ENCODE measurements at regions not wholly inside any gene's neighbourhood (a gene's known extent, or its start where the extent isn't known, plus 50 kb on each side); places are given as distances from the start of the nearest gene placed in this dataset.
A peak's percentile ranks its signal among the peaks of the same experiment; 100 is the strongest.

DNA sequence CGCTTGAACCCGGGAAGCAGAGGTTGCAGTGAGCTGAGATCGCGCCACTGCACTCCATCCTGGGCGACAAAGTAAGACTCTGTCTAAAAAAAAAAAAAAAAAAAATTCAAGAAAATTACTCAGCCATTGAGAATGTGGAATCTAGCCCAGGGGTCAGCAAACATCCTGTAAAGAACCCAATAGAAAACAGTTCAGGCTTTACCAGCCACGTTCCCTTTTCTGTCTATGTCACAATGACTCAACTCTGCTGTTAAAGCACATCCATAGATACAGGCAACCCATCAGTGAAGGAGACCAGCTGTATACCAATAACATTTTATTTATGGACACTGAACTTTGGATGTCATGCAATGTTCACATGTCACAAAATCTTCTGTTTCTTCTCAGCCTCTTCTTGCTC is 435.6 kb upstream of the GYPC start:
- DNase-seq, result peak; percentile 35
- BruUV-seq (replicated peaks), result no TSS peak
- CTCF ChIA-PET, result no interaction called here

GRCh38 chr2:126221506-126221905 is 434.5 kb upstream of the GYPC start:
- Histone ChIP-seq H3K9me2 (replicated peaks; ENCODE audit: low read length) (no peaks in the 10 kb centered on the region), H3K27me3 (ENCODE audit: low read length) (no peaks in the 10 kb centered on the region)
- no peak for ATAC-seq

More for the DNA sequence above, 435.6 kb upstream of the GYPC start:
- Histone ChIP-seq H3K36me3 (ENCODE audit: low read depth, low read length) (no peaks in the 10 kb centered on the region), H4K20me1 (ENCODE audit: low read length) (no peaks in the 10 kb centered on the region), H3K4me3 (ENCODE audit: low read length) (no peak overlapping the region), H3K27me3 (ENCODE audit: low read length) (no peaks in the 10 kb centered on the region), H3F3A (ENCODE audit: low read length, unreplicated experiment) (no peaks in the 10 kb centered on the region), H2AFZ (ENCODE audit: low read length) (no peak overlapping the region), H3K27ac (ENCODE audit: low read length) (no peak overlapping the region), H3K9me3 (ENCODE audit: low read length) (no peaks in the 10 kb centered on the region), H3K4me2 (ENCODE audit: low read length) (no peak overlapping the region), H3K9ac (ENCODE audit: low read length) (no peak overlapping the region), H3K79me2 (ENCODE audit: low read length) (no peaks in the 10 kb centered on the region), H3K9me2 (replicated peaks; ENCODE audit: low read length) (no peaks in the 10 kb centered on the region), H3K4me1 (ENCODE audit: insufficient read depth, low read length) (no peaks in the 10 kb centered on the region)
- POLR2A ChIA-PET (ENCODE audit: unreplicated experiment), result no interaction called here
- TF ChIP-seq CTCF (conservative IDR thresholded peaks at IDR 0.05; ENCODE audit: low read depth, low read length) (no peak), EZH2phosphoT487 (IDR thresholded peaks at IDR 0.05; ENCODE audit: borderline replicate concordance, low read length) (no peak), EZH2 (IDR thresholded peaks at IDR 0.05; ENCODE audit: low read length, unreplicated experiment) (no peak)
- ATAC-seq, result no peak
- intact Hi-C loops (cut with micrococcal nuclease), result no loop called here

DNA sequence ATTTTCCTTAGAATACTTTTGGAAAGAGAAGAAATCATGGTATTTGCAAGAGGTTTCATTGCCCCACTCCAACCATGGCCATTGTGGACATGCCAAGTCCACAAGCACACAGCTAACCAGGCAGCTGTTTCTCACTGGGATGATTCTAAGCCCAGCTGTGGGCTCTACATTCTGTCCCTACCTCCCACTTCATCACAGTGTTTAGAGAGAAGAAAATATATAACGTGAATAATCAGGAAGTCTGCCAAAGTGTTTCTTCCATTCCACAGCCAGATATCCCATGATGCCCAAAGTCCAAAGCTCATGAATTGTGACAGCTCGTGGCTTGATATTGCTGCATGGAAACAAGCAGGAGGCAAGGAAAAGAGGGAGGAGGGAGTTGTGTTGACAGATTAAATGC is 433.7 kb upstream of the GYPC start:
- Histone ChIP-seq H3K9me2 (replicated peaks; ENCODE audit: low read length) (no peaks in the 10 kb centered on the region), H3K79me2 (ENCODE audit: low read length) (no peaks in the 10 kb centered on the region), H3K4me2 (ENCODE audit: low read length) (no peak overlapping the region), H3K4me3 (ENCODE audit: low read length) (no peak overlapping the region), H3K27ac (ENCODE audit: low read length) (no peak overlapping the region), H3K36me3 (ENCODE audit: low read depth, low read length) (no peaks in the 10 kb centered on the region), H3K9ac (ENCODE audit: low read length) (no peak overlapping the region), H2AFZ (ENCODE audit: low read length) (no peak overlapping the region), H3K9me3 (ENCODE audit: low read length) (no peaks in the 10 kb centered on the region), H3K4me1 (ENCODE audit: insufficient read depth, low read length) (no peaks in the 10 kb centered on the region), H3K27me3 (ENCODE audit: low read length) (no peaks in the 10 kb centered on the region), H4K20me1 (ENCODE audit: low read length) (no peaks in the 10 kb centered on the region), H3F3A (ENCODE audit: low read length, unreplicated experiment) (no peaks in the 10 kb centered on the region)
- no peak for TF ChIP-seq EZH2 (IDR thresholded peaks at IDR 0.05; ENCODE audit: low read length, unreplicated experiment)
- TF ChIP-seq EZH2phosphoT487 (IDR thresholded peaks at IDR 0.05; ENCODE audit: borderline replicate concordance, low read length), result no peak
- TF ChIP-seq CTCF (conservative IDR thresholded peaks at IDR 0.05; ENCODE audit: low read depth, low read length), result no peak
- no peak for ATAC-seq
- no TSS peak for BruUV-seq (replicated peaks)
- DNase-seq, result no peak
- intact Hi-C loops (cut with micrococcal nuclease), result no loop called here
- ChIA-PET POLR2A (ENCODE audit: unreplicated experiment) (no interaction called here), CTCF (no interaction called here)

More at GRCh38 chr2:126221506-126221905, 434.5 kb upstream of the GYPC start:
- Histone ChIP-seq H3F3A (ENCODE audit: low read length, unreplicated experiment) (no peaks in the 10 kb centered on the region), H3K4me1 (ENCODE audit: insufficient read depth, low read length) (no peaks in the 10 kb centered on the region), H3K27ac (ENCODE audit: low read length) (no peak overlapping the region), H3K9ac (ENCODE audit: low read length) (no peak overlapping the region), H3K36me3 (ENCODE audit: low read depth, low read length) (no peaks in the 10 kb centered on the region), H3K9me3 (ENCODE audit: low read length) (no peaks in the 10 kb centered on the region), H3K79me2 (ENCODE audit: low read length) (no peaks in the 10 kb centered on the region), H2AFZ (ENCODE audit: low read length) (no peak overlapping the region), H3K4me3 (ENCODE audit: low read length) (no peak overlapping the region), H3K4me2 (ENCODE audit: low read length) (no peak overlapping the region), H4K20me1 (ENCODE audit: low read length) (no peaks in the 10 kb centered on the region)
- ChIA-PET POLR2A (ENCODE audit: unreplicated experiment) (no interaction called here), CTCF (no interaction called here)
- DNase-seq, result no peak
- TF ChIP-seq EZH2 (IDR thresholded peaks at IDR 0.05; ENCODE audit: low read length, unreplicated experiment) (no peak), EZH2phosphoT487 (IDR thresholded peaks at IDR 0.05; ENCODE audit: borderline replicate concordance, low read length) (no peak), CTCF (conservative IDR thresholded peaks at IDR 0.05; ENCODE audit: low read depth, low read length) (no peak)
- intact Hi-C loops (cut with micrococcal nuclease), result no loop called here
- no TSS peak for BruUV-seq (replicated peaks)
